GM10266 (cell line): ENCODE measurements at regions not wholly inside any gene's neighbourhood (a gene's known extent, or its start where the extent isn't known, plus 50 kb on each side); places are given as distances from the start of the nearest gene placed in this dataset.

ENCODE experiments used
- DNase-seq: peaks from one replicate; pipeline ENCODE4 v3.0.0; 2012; ENCODE audit errors: extremely low spot score
- CTCF ChIP-seq: IDR thresholded peaks from 2 replicates; pipeline ENCODE4 v1.5.1; 2012; ENCODE audit warnings: mild to moderate bottlenecking, low read depth; ENCODE audit not compliant: control insufficient read depth, insufficient read depth; ENCODE audit errors: missing control alignments

GRCh38 chr16:62907562-62907961 lies 871.3 kb upstream of the CDH8 start:
- no peak for TF ChIP-seq CTCF
- DNase-seq: no peak

- TF ChIP-seq CTCF: no peak
- DNase-seq: no peak
These were observed 867.8 kb upstream of the CDH8 start for GRCh38 chr16:62903961-62904502.

GRCh38 chr16:62899737-62900136 lies 863.5 kb upstream of the CDH8 start:
- TF ChIP-seq CTCF: no peak
- DNase-seq: no peak

GRCh38 chr16:62889097-62889496 lies 852.9 kb upstream of the CDH8 start:
- no peak for TF ChIP-seq CTCF
- no peak for DNase-seq

GRCh38 chr16:62883509-62883908 lies 847.3 kb upstream of the CDH8 start:
- no peak for DNase-seq
- no peak for TF ChIP-seq CTCF

GRCh38 chr16:62882552-62883221 lies 846.4 kb upstream of the CDH8 start:
- DNase-seq: no peak
- no peak for TF ChIP-seq CTCF

- no peak for DNase-seq
- no peak for TF ChIP-seq CTCF
These were observed 839.9 kb upstream of the CDH8 start for GRCh38 chr16:62876133-62876532.
